ENCODE measurements at regions not wholly inside any gene's neighbourhood (a gene's known extent, or its start where the extent isn't known, plus 50 kb on each side); places are given as distances from the start of the nearest gene placed in this dataset.

GRCh38 chr3:110813541-110813940 lies 258.1 kb upstream of the NECTIN3 start:
- no peaks in the 10 kb centered on the region for H3K27me3 ChIP-seq (replicated peaks; ENCODE audit: insufficient read depth)
- intact Hi-C loops (cut with DNase I): no loop called here
- no peaks in the 10 kb centered on the region for H3K4me1 ChIP-seq (replicated peaks)
- WGBS: 88% methylated on average over 2 of the region's 2 CpGs
- no peaks in the 10 kb centered on the region for H3K36me3 ChIP-seq
- H3K27ac ChIP-seq: no peak overlapping the region
- no peaks in the 10 kb centered on the region for H3K9me3 ChIP-seq
- H3K4me3 ChIP-seq: no peak overlapping the region
- TF ChIP-seq POLR2AphosphoS5 (IDR thresholded peaks at IDR 0.05): no peak
- TF ChIP-seq, protein P1, sequence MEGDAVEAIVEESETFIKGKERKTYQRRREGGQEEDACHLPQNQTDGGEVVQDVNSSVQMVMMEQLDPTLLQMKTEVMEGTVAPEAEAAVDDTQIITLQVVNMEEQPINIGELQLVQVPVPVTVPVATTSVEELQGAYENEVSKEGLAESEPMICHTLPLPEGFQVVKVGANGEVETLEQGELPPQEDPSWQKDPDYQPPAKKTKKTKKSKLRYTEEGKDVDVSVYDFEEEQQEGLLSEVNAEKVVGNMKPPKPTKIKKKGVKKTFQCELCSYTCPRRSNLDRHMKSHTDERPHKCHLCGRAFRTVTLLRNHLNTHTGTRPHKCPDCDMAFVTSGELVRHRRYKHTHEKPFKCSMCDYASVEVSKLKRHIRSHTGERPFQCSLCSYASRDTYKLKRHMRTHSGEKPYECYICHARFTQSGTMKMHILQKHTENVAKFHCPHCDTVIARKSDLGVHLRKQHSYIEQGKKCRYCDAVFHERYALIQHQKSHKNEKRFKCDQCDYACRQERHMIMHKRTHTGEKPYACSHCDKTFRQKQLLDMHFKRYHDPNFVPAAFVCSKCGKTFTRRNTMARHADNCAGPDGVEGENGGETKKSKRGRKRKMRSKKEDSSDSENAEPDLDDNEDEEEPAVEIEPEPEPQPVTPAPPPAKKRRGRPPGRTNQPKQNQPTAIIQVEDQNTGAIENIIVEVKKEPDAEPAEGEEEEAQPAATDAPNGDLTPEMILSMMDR (IDR thresholded peaks at IDR 0.05): no peak
- no peak for TF ChIP-seq POLR2A (IDR thresholded peaks at IDR 0.05)
- no peak for DNase-seq (ENCODE audit: low spot score)

GRCh38 chr3:110814170-110815007 lies 257.2 kb upstream of the NECTIN3 start:
- H3K4me3 ChIP-seq: no peak overlapping the region
- no peak overlapping the region for H3K27ac ChIP-seq
- no peak for TF ChIP-seq POLR2A (IDR thresholded peaks at IDR 0.05)
- TF ChIP-seq, protein P1 (IDR thresholded peaks at IDR 0.05): no peak
- no peak for TF ChIP-seq POLR2AphosphoS5 (IDR thresholded peaks at IDR 0.05)
- H3K4me1 ChIP-seq (replicated peaks): no peaks in the 10 kb centered on the region
- no peaks in the 10 kb centered on the region for H3K36me3 ChIP-seq
- no peaks in the 10 kb centered on the region for H3K9me3 ChIP-seq
- no peaks in the 10 kb centered on the region for H3K27me3 ChIP-seq (replicated peaks; ENCODE audit: insufficient read depth)
- intact Hi-C loops (cut with DNase I): no loop called here
- WGBS: 92% methylated on average over 5 of the region's 5 CpGs
- no peak for DNase-seq (ENCODE audit: low spot score)

DNA sequence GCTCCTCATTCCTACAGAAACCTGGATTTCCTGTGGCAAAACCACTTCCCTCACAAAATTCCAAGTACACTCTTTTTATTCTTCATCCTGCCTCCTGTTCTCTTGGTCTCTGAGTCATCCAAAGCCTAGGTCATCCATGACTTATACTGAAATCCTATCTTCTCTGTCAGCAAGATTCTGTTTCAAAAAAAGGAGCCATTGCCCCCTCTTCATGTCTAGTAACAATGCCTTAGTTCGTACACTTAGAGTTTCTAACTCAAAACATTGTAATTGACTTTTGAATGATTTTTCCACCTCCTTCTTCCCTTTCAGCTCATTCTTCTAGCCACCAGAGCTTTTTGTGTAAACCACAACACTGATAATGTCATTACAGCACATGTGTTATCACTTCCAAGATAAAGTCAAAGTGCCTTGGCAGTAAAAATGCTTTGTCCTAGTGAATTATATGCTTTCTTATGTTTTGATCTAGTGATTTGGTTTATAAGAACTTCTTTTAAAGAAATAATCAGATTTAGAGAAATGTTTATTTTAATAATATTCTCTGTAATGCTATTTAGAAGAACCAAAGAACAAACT lies 256.5 kb upstream of the NECTIN3 start:
- Histone ChIP-seq H3K27me3 (replicated peaks; ENCODE audit: insufficient read depth) (no peaks in the 10 kb centered on the region), H3K27ac (no peak overlapping the region), H3K9me3 (no peaks in the 10 kb centered on the region), H3K36me3 (no peaks in the 10 kb centered on the region), H3K4me1 (replicated peaks) (no peaks in the 10 kb centered on the region), H3K4me3 (no peak overlapping the region)
- 58% methylated on average over 1 of the region's 1 CpG for WGBS
- intact Hi-C loops (cut with DNase I): no loop called here
- no peak for DNase-seq (ENCODE audit: low spot score)
- TF ChIP-seq, protein P1 (IDR thresholded peaks at IDR 0.05): no peak
- TF ChIP-seq POLR2AphosphoS5 (IDR thresholded peaks at IDR 0.05): no peak
- no peak for TF ChIP-seq POLR2A (IDR thresholded peaks at IDR 0.05)

DNA sequence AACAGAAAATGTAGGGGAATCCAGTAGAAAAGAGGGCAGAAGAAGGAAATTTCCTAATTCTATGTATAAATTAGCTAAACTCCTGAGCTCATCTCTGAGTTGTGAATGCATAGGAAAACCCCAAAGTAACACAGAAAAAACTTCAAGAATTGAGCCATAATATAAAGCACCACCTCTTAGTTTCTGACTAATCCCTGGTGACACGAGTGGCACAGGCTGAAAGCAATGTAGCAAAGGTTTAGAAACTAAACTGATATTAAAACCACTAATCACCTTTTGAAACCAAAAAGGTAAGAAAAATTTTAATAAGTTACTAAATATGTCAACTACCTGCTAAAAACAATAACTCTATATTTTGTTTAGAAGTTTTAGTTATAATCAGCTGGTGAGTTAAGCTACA lies 255.6 kb upstream of the NECTIN3 start:
- H3K36me3 ChIP-seq: no peaks in the 10 kb centered on the region
- no peaks in the 10 kb centered on the region for H3K27me3 ChIP-seq (replicated peaks; ENCODE audit: insufficient read depth)
- H3K4me3 ChIP-seq: no peak overlapping the region
- intact Hi-C loops (cut with DNase I): no loop called here
- no peak for DNase-seq (ENCODE audit: low spot score)
- TF ChIP-seq POLR2A (IDR thresholded peaks at IDR 0.05) (no peak), POLR2AphosphoS5 (IDR thresholded peaks at IDR 0.05) (no peak)
- TF ChIP-seq, protein P1 (IDR thresholded peaks at IDR 0.05): no peak
- no peaks in the 10 kb centered on the region for H3K4me1 ChIP-seq (replicated peaks)
- WGBS: 100% methylated on average over 1 of the region's 1 CpG
- H3K27ac ChIP-seq: no peak overlapping the region
- H3K9me3 ChIP-seq: no peaks in the 10 kb centered on the region

DNA sequence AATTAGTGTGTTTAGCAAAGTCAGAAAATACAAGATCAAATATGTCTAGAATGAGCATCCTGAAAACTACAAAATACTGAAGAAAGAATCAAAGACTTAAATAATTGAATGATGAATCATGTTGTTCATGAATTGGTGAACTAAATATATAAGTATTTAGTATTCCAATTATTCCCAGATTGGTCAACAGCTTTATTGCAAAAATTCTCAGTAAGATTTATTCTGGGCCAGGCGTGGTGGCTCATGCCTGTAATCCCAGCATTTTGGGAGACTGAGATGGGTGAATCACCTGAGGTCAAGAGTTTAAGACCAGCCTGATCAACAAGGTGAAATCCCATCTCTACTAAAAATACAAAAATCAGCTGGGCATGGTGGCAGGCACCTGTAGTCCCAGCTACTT lies 250.0 kb upstream of the NECTIN3 start:
- H3K27ac ChIP-seq: no peak overlapping the region
- 100% methylated on average over 1 of the region's 1 CpG for WGBS
- no peak overlapping the region for H3K4me3 ChIP-seq
- H3K36me3 ChIP-seq: no peaks in the 10 kb centered on the region
- no peaks in the 10 kb centered on the region for H3K4me1 ChIP-seq (replicated peaks)
- H3K9me3 ChIP-seq: no peaks in the 10 kb centered on the region
- no peak for DNase-seq (ENCODE audit: low spot score)
- intact Hi-C loops (cut with DNase I): no loop called here
- H3K27me3 ChIP-seq (replicated peaks; ENCODE audit: insufficient read depth): no peaks in the 10 kb centered on the region
- TF ChIP-seq, protein P1 (IDR thresholded peaks at IDR 0.05): no peak
- TF ChIP-seq POLR2AphosphoS5 (IDR thresholded peaks at IDR 0.05) (no peak), POLR2A (IDR thresholded peaks at IDR 0.05) (no peak)

All from prostate gland (tissue), 2 donors.